Stimulated activated CD4-positive, alpha-beta T cell treated with anti-CD3 and anti-CD28 coated beads, Interleukin-15, amount 100 ng/mL, for 48 hours (primary cell): ENCODE measurements at regions not wholly inside any gene's neighbourhood (a gene's known extent, or its start where the extent isn't known, plus 50 kb on each side); places are given as distances from the start of the nearest gene placed in this dataset.

ENCODE experiments used
- DNase-seq, 2 donors: peaks; one replicate each; pipeline ENCODE4 v3.0.0-alpha.2; 2020; ENCODE audit warnings: low read depth in 2 of 2

- DNase-seq = no peak
These were observed 76.5 kb upstream of the ADRB1 start for GRCh38 chr10:113967126-113967525.

- DNase-seq = no peak
These were observed 73.0 kb upstream of the ADRB1 start for GRCh38 chr10:113970641-113971040.

DNA sequence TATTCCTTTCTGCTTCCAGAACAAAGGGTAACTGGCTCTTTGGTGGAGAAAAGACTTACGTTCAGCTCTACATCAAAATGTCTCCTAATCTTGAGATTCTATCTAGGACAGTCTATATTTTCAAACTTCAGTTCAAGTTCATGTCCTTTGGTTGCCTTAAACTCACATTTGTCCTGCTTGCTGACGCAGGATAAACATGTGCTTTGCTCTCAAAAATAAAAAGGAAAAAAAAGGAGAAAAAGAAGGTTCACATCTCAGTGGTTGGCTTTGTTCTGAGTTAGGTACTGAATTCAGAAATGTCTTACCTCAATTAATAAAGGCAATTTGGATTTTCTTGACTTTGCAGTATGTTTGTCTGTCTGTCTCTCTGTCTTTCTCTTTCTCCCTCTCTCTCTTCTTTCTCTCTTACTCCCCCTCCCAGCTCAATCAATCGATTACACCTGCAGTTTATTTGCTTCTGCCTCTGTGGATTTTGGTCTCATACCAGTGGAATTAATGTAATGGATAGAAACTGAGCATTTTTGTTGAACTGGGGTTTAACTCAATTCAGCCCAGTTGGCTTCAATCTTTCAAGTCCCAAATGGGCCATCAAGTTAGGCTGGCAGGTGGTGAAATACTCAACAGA, 72.2 kb upstream of the ADRB1 start:
- DNase-seq = no peak

GRCh38 chr10:113977174-113977573, 66.5 kb upstream of the ADRB1 start:
- DNase-seq = no peak

- no peak for DNase-seq
These were observed 64.9 kb upstream of the ADRB1 start for GRCh38 chr10:113978802-113979201.

GRCh38 chr10:113979409-113979808, 64.3 kb upstream of the ADRB1 start:
- DNase-seq = no peak

- DNase-seq = no peak
These were observed 63.1 kb upstream of the ADRB1 start for GRCh38 chr10:113980408-113981087.

DNA sequence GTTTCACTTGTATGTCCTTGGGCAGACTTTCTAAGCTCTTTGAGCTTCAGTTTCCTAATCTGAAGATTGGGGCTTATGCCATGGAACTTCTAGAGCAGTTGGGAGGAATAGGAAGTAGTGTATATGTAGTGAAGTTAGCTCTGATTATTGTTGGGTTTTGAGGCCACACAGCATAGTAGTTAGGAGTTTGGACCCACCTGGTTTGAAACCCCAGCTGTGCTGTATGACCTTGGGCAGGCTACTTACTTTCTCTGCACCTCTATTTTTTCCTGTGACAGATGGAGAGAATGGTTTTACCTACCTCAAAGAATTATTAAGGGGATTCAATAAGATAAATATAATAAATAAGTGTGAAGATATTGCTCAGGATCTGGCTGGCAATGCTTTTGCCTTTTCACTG, 61.4 kb upstream of the ADRB1 start:
- DNase-seq = no peak

DNA sequence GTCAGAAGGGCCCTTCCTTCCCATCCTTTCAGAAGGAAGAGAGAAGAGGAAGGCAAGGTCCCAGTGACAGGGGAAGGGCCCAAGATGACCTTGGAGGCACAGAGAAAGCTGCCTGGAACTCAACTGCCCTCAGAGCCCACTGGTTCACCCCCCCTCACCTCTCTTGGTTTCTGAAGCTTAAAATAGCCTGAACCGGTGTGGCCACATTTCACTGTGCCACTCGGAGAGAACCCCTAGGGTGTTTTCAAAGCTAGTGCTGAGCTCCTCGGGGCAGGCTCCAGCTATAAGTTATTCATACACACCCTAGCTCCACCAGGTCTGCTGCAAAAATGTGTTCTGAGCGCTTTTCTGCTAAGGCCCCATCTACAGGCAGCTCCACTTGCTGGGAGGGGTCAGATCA, 60.9 kb upstream of the ADRB1 start:
- no peak for DNase-seq

DNA sequence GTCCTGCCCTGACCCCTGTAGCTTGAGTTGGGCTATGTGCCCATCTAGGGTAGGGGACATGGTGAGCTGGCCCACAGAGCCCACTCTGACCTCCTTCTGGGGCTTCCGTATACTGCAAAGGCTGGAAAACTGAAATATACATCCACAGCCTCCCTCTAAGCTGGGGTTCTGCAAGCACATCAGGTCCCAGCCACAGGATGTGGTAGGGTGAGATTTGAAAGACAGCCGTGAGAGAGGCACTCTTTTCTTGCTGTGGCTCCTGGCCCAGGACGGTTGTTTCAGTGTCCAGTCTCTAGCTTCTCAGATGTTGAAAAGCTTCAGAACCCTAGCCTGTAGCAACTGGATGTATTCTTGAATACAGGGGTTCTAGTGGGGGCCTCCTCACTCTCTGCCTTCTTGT, 60.1 kb upstream of the ADRB1 start:
- no peak for DNase-seq

DNA sequence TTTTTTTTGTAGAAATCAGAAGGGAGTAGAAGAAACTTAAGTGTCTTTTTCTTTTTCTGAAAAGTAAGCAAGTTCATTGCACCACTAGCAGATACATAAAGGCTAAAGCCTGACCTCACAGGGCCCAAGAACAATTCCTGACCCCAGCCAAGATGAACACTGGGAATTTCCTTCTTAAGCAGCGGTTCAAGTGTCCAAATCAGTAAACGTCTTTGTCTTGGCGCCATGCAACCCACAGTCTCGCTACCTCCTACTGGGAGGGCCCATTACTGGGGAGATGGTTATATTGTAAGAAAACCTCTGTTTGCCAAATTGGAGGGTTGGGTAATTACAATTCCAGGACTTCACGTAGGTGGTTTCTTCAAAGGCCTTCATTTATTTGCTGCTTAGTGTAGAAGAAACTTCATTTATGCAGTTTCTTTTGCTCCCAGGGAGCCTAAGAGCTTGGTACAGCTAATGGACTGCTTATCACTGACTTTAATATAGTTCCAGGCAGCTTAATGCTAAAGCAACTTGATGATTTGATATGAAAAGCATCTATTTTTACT, 58.3 kb upstream of the ADRB1 start:
- no peak for DNase-seq

GRCh38 chr10:113986316-113986715, 57.4 kb upstream of the ADRB1 start:
- no peak for DNase-seq

DNA sequence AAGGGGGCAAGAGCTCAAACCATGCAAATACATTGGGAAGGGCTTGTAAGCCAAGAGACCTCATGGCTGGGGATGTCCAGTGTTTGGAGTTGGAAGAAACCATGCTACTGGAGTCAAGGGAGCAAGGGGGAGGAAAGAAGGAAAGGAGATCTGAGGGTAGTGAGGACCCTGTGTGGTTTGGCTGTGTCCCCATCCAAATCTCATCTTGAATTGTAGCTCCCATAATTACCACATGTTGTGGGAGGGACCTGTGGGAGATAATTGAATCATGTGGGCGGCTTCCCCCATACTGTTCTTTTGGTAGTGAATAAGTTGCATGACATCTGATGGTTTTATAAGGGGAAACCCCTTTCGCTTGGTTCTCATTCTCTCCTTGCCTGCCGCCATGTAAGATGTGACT, 56.5 kb upstream of the ADRB1 start:
- no peak for DNase-seq

DNA sequence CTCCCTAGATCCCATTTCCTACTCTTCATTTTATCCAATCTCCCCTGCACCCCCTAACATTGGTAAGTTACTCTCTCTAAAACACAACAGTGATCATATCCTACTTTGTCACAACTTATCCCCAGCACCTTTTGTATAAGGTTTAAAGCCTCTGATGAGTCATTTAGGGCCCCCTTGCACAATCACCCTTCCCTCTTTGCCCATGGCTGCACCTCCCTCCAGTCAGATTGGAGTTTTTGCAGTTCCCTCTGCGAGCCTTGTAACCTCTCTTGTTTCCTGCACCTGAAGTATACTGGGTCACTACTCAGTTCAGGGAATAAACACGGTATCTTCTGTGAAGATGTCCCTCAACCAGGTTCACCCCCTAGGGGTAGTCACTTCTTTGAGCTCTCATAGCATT, 55.9 kb upstream of the ADRB1 start:
- DNase-seq = no peak

DNA sequence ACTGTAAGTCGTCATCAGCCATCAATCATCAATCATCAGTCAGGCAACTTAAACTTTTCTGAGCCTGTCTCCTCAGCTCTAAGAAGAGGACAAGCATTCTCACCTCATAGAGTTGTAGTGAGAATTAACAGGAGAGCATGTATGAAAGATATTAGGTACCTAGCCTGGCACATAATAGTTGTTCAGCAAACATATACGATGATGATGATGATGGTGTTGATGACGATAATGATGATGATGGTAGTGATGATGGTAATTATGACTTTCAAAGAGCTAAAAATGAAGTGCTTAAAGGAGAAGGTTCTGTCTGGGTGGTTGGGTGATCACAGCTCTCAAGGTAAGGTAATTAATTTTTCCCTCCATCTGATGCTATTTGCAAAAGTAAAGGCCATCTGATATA, 55.1 kb upstream of the ADRB1 start:
- DNase-seq = no peak

GRCh38 chr10:113991091-113991860, 52.4 kb upstream of the ADRB1 start:
- DNase-seq = peak; percentile 17 to 19

GRCh38 chr10:113992471-113993011, 51.1 kb upstream of the ADRB1 start:
- no peak for DNase-seq

DNA sequence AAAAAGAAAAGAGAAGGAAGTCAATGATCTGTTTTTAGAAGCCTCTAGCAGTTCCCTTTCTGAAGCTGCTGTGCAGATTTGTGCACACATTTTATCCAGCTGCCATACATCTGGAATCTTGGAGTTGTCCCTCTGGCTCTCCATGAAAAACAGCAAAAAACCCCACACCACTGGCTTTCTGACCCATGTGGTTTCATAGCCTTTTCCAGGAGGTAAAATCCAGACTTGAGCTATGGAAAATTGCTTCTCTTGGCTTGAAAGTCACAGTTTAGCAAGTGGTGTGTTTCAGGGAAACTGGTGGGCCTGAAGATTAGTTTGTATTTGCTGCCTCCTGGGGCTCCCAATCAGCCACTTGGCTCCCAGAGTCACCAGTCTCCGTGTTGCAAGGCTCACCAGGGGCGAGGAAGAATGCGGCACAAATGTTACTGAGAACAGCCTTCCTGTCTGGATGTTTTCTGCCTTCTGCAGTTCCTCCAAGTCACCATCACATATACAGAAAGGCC, 50.1 kb upstream of the ADRB1 start:
- DNase-seq = no peak
